ENCODE measurements at regions not wholly inside any gene's neighbourhood (a gene's known extent, or its start where the extent isn't known, plus 50 kb on each side); places are given as distances from the start of the nearest gene placed in this dataset.
"Not testable (repeated sequence)": the region's sequence is repeated elsewhere in the genome, so short reads cannot be mapped to it uniquely, and the experiment has no call there.

DNA sequence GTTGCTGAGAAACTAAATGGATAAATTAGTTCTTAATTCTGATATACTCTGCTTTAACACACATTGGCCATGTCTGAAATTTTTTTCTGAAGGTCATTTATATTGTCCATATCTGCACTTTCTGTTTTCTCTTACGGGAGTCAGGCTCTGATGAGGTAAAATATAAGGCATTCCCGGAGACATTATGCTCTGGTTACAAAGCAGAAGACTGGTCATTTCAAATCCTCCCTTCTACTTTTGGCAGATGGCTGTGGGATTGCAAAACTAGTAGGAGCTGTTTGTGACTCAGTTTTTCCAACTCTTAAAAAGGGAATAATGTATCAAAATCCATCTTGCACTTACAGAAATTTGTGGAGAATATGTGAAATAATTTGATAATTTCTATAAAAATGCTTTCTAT lies 92.2 kb upstream of the CPHXL start:
- Histone ChIP-seq H3K27me3 (ENCODE audit: control insufficient read depth, insufficient read depth, low read length) (no peaks in the 10 kb centered on the region), H3K9me3 (ENCODE audit: control insufficient read depth, insufficient read depth, low read length) (no peaks in the 10 kb centered on the region), H3K27ac (ENCODE audit: low read depth, low read length) (no peak overlapping the region), H3K4me3 (ENCODE audit: low read depth, low read length) (no peak overlapping the region)
- ChIA-PET POLR2A (no interaction called here), CTCF (interaction anchor here (0.7 kb wide), 1 partner anchor 17 kb away, joined by 4 read pairs; no protein-coding TSS in a partner anchor)
- TF ChIP-seq, protein P1, sequence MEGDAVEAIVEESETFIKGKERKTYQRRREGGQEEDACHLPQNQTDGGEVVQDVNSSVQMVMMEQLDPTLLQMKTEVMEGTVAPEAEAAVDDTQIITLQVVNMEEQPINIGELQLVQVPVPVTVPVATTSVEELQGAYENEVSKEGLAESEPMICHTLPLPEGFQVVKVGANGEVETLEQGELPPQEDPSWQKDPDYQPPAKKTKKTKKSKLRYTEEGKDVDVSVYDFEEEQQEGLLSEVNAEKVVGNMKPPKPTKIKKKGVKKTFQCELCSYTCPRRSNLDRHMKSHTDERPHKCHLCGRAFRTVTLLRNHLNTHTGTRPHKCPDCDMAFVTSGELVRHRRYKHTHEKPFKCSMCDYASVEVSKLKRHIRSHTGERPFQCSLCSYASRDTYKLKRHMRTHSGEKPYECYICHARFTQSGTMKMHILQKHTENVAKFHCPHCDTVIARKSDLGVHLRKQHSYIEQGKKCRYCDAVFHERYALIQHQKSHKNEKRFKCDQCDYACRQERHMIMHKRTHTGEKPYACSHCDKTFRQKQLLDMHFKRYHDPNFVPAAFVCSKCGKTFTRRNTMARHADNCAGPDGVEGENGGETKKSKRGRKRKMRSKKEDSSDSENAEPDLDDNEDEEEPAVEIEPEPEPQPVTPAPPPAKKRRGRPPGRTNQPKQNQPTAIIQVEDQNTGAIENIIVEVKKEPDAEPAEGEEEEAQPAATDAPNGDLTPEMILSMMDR (IDR thresholded peaks at IDR 0.05; ENCODE audit: low read depth, low read length): no peak
- DNase-seq (ENCODE audit: low read depth, low spot score): no peak

DNA sequence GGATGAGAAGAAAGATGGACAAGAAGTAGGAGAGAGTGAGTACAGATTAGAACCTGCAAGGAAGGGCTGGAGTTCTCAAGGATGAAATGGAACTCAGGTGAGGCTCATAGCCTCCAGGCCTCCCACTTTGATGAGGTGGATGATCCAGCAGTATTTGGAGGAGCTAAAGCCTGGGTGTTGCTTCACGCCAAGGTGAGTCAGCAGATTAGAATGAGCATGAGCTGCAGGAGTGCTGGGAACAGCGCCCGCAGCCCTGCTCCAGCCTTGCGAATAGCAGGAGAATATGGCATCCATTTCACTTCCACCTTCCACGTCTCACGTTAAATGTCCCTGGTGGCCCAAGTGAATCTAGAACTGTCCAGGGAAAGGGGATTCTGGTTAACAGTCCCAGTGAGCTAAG lies 94.4 kb upstream of the CPHXL start:
- TF ChIP-seq, protein P1 (IDR thresholded peaks at IDR 0.05; ENCODE audit: low read depth, low read length): no peak
- no peaks in the 10 kb centered on the region for H3K9me3 ChIP-seq (ENCODE audit: control insufficient read depth, insufficient read depth, low read length)
- ChIA-PET CTCF (no interaction called here), POLR2A (no interaction called here)
- H3K27me3 ChIP-seq (ENCODE audit: control insufficient read depth, insufficient read depth, low read length): no peaks in the 10 kb centered on the region
- H3K27ac ChIP-seq (ENCODE audit: low read depth, low read length): no peak overlapping the region
- no peak for DNase-seq (ENCODE audit: low read depth, low spot score)
- no peak overlapping the region for H3K4me3 ChIP-seq (ENCODE audit: low read depth, low read length)

DNA sequence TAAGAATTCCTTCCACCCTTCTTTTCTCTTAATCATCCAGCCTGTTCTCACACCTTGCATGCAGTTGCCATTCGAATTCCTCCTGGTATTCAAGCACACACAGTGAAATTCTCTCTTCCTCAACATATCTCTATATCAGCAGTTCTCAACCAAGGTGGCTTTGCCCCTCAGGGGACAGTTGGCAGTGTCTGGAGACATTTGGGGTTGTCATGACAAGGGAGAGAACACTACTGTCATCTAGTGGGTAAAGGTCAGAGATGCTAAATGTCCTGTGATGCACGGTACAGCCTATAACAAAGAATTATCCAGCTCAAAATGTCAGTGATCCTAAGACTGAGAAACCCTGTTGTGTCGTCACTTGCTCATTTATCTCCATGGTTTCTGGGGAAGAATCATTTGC lies 94.8 kb upstream of the CPHXL start:
- POLR2A ChIA-PET: no interaction called here

DNA sequence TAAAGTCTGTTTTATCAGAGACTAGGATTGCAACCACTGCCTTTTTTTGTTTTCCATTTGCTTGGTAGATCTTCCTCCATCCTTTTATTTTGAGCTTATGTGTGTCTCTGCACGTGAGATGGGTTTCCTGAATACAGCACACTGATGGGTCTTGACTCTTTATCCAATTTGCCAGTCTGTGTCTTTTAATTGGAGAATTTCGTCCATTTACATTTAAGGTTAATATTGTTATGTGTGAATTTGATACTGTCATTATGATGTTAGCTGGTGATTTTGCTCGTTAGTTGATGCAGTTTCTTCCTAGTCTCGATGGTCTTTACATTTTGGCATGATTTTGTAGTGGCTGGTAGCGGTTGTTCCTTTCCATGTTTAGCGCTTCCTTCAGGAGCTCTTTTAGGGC lies 99.5 kb upstream of the CPHXL start:
- H3K27me3 ChIP-seq (ENCODE audit: control insufficient read depth, insufficient read depth, low read length); H3K9me3 ChIP-seq (ENCODE audit: control insufficient read depth, insufficient read depth, low read length); CTCF ChIA-PET; DNase-seq (ENCODE audit: low read depth, low spot score); H3K27ac ChIP-seq (ENCODE audit: low read depth, low read length); H3K4me3 ChIP-seq (ENCODE audit: low read depth, low read length); POLR2A ChIA-PET: not testable (repeated sequence)

More for the DNA sequence above, 94.8 kb upstream of the CPHXL start:
- H3K4me3 ChIP-seq (ENCODE audit: low read depth, low read length): no peak overlapping the region
- no peak overlapping the region for H3K27ac ChIP-seq (ENCODE audit: low read depth, low read length)
- H3K9me3 ChIP-seq (ENCODE audit: control insufficient read depth, insufficient read depth, low read length): no peaks in the 10 kb centered on the region
- CTCF ChIA-PET: no interaction called here
- no peaks in the 10 kb centered on the region for H3K27me3 ChIP-seq (ENCODE audit: control insufficient read depth, insufficient read depth, low read length)
- no peak for DNase-seq (ENCODE audit: low read depth, low spot score)
- TF ChIP-seq, protein P1 (IDR thresholded peaks at IDR 0.05; ENCODE audit: low read depth, low read length): no peak

DNA sequence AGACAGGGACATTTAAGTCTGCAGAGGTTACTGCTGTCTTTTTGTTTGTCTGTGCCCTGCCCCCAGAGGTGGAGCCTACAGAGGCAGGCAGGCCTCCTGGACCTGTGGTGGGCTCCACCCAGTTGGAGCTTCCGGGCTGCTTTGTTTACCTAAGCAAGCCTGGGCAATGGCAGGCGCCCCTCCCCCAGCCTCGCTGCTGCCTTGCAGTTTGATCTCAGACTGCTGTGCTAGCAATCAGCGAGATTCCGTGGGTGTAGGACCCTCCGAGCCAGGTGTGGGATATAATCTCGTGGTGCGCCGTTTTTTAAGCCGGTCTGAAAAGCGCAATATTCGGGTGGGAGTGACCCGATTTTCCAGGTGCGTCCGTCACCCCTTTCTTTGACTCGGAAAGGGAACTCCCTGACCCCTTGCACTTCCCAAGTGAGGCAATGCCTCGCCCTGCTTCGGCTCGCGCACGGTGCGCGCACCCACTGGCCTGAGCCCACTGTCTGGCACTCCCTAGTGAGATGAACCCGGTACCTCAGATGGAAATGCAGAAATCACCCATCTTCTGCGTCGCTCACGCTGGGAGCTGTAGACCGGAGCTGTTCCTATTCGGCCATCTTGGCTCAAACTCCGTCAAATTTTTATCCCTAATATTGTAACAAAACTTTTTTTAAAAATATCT lies 101.2 kb upstream of the CPHXL start:
- H3K27me3 ChIP-seq (ENCODE audit: control insufficient read depth, insufficient read depth, low read length); H3K27ac ChIP-seq (ENCODE audit: low read depth, low read length); DNase-seq (ENCODE audit: low read depth, low spot score); H3K4me3 ChIP-seq (ENCODE audit: low read depth, low read length); POLR2A ChIA-PET; H3K9me3 ChIP-seq (ENCODE audit: control insufficient read depth, insufficient read depth, low read length); CTCF ChIA-PET: not testable (repeated sequence)

DNA sequence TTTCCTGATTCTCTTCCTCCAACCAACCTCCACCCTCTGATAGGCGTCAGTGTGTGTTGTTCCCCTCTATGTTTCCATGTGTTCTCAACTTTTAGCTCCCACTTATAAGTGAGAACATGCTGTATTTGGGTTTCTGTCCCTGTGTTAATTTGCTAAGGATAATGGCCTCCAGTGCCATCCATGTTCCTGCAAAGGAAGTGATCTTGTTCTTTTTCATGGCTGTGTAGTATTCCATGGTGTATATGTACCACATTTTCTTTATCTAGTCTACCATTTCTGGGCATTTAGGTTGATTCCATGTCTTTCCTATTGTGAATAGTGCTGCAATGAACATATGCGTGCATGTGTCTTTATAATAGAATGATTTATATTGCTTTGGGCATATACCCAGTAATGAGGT lies 107.1 kb upstream of the CPHXL start:
- H3K27ac ChIP-seq (ENCODE audit: low read depth, low read length); H3K4me3 ChIP-seq (ENCODE audit: low read depth, low read length); H3K9me3 ChIP-seq (ENCODE audit: control insufficient read depth, insufficient read depth, low read length); POLR2A ChIA-PET; H3K27me3 ChIP-seq (ENCODE audit: control insufficient read depth, insufficient read depth, low read length); CTCF ChIA-PET; DNase-seq (ENCODE audit: low read depth, low spot score): not testable (repeated sequence)

All from AG04450 (cell line).